Stimulated activated CD4-positive, alpha-beta T cell treated with anti-CD3 and anti-CD28 coated beads, Interleukin-2, amount 100 ng/mL, for 48 hours (primary cell): ENCODE measurements at regions not wholly inside any gene's neighbourhood (a gene's known extent, or its start where the extent isn't known, plus 50 kb on each side); places are given as distances from the start of the nearest gene placed in this dataset.

Source experiments
- DNase-seq, 2 donors: peaks; one replicate each; pipeline ENCODE4 v3.0.0-alpha.2; 2020

- DNase-seq: no peak
These were observed 560.1 kb downstream of the DIAPH3 start for GRCh38 chr13:59603646-59604045.

GRCh38 chr13:59607172-59607571, 556.6 kb downstream of the DIAPH3 start:
- no peak for DNase-seq

GRCh38 chr13:59607780-59608233, 555.9 kb downstream of the DIAPH3 start:
- DNase-seq: no peak

GRCh38 chr13:59609421-59609820, 554.3 kb downstream of the DIAPH3 start:
- no peak for DNase-seq
